Heart left ventricle (tissue), 16 donors: ENCODE measurements at regions not wholly inside any gene's neighbourhood (a gene's known extent, or its start where the extent isn't known, plus 50 kb on each side); places are given as distances from the start of the nearest gene placed in this dataset.

Experiments used
- ATAC-seq, 4 donors: fragments of 200-7000 bp; cut with Tn5 transposase; one replicate each; pipeline ENCODE4 v1.9.1; 2020 to 2022; ENCODE audit warnings: moderate library complexity in 4 of 4, mild to moderate bottlenecking in 3 of 4, moderate number of reproducible peaks in 1 of 4
- DNase-seq, 5 donors: peaks; one replicate each; pipeline ENCODE4 v3.0.0-alpha.2; 2020
- H3K27ac ChIP-seq, 12 donors: fragments of 200-600 bp; sonication (generic) in 4 of 12; one replicate each; pipeline versions ENCODE4 v1.5.0 to v1.8.0; 2016 to 2022; ENCODE audit warnings: mild to moderate bottlenecking in 2 of 12
- H3K27me3 ChIP-seq, 9 donors: fragments of 200-600 bp; sonication (generic) in 2 of 9; one replicate each; pipeline versions ENCODE4 v1.5.1 to v1.8.0; 2016 to 2022; ENCODE audit warnings: mild to moderate bottlenecking in 3 of 9
- H3K36me3 ChIP-seq, 9 donors: fragments of 200-600 bp; sonication (generic) in 2 of 9; one replicate each; pipeline versions ENCODE4 v1.5.0 to v1.8.0; 2018 to 2022; ENCODE audit warnings: mild to moderate bottlenecking in 2 of 9
- H3K4me1 ChIP-seq, 12 donors: fragments of 200-600 bp; sonication (generic) in 4 of 12; one replicate each; pipeline versions ENCODE4 v1.5.0 to v1.8.0; 2016 to 2022; ENCODE audit warnings: mild to moderate bottlenecking in 3 of 12
- H3K4me3 ChIP-seq, 12 donors: fragments of 200-600 bp; sonication (generic) in 4 of 12; one replicate each; pipeline versions ENCODE4 v1.5.0 to v1.8.0; 2017 to 2022; ENCODE audit warnings: mild to moderate bottlenecking in 9 of 12, moderate library complexity in 4 of 12
- H3K9me3 ChIP-seq, 12 donors: fragments of 200-600 bp; sonication (generic) in 4 of 12; one replicate each; pipeline versions ENCODE4 v1.5.0 to v1.8.0; 2016 to 2022; ENCODE audit warnings: mild to moderate bottlenecking in 1 of 12
- CTCF ChIP-seq, 12 donors: fragments of 200-600 bp; sonication (generic) in 4 of 12; IDR thresholded peaks; one replicate each; pipeline versions ENCODE4 v1.5.0 to v1.8.0; 2018 to 2022; ENCODE audit warnings: antibody characterized with exemption in 12 of 12, mild to moderate bottlenecking in 5 of 12
- POLR2A ChIP-seq, 2 donors: fragments of 450-650 bp; IDR thresholded peaks; one replicate each; pipeline ENCODE4 v1.6.1; 2017; ENCODE audit warnings: antibody characterized with exemption in 2 of 2, mild to moderate bottlenecking in 2 of 2, moderate library complexity in 2 of 2
- WGBS, 4 donors: extraction: QIAGEN DNeasy Blood & Tissue Kit in 2 of 4; methylation state at CpG; one replicate each; pipeline versions ENCODE4 v1.1.5 to v1.1.7; 2013 to 2018; 5-methylcytosine and 5-hydroxymethylcytosine counted together
- intact Hi-C, 10 donors: fragments of 100-400 bp; cut with DNase I; formaldehyde crosslinking; loops; one replicate each; pipeline versions ENCODE4 v1.11.1 to v1.14.2; 2022
- donor health status: ischemic (EF 13 %, LVEDD 7.1; RV severe dilation, severe dysfunction).
- donor health status: healthy with polysubstance abuse.
- donor health status: DM: no; HTN: yes; CAD: no.
- donor health status: DM: no; HTN: no; CAD: no.
- donor health status: ischemic (EF 25% LVEDD 6.9; RV normal size, moderate dysfunction).
- donor health status: ischemic (EF 25% LVEDD 5.7; RV mildly dilated, moderate dysfunction).
- donor health status: healthy.
- donor health status: DM: yes; HTN: yes; CAD: no.
- donor health status: ischemic (EF 35%, LVEDD 5.7; RV mildly dilated, moderate dysfunction).
- donor health status: nonischemic (EF 11% LVEDD 7.7; RV severe dilation, severe dysfunction).
- donor health status: DM: yes; HTN: yes; CAD: no.
- donor health status: PGD.
- donor health status: ischemic (EF 29% LVEDD 5.4; RV normal size, mild dysfunction).
- donor health status: nonischemic (EF 23%, LVEDD 6.1; RV moderate dilation, normal function).

- Histone ChIP-seq H3K27ac (no peak overlapping the region), H3K9me3 (no peaks in the 10 kb centered on the region), H3K27me3 (no peaks in the 10 kb centered on the region), H3K36me3 (no peaks in the 10 kb centered on the region), H3K4me1 (no peaks in the 10 kb centered on the region), H3K4me3 (no peak overlapping the region)
- WGBS, 4 donors, result 70 to 79% (median 74%) methylated on average over 2 of the region's 2 CpGs
- intact Hi-C loops, result no loop called here
- DNase-seq (no peak), ATAC-seq (no peak)
- TF ChIP-seq POLR2A (IDR thresholded peaks at IDR 0.05), result no peak
- no peak for TF ChIP-seq CTCF (IDR thresholded peaks at IDR 0.05)
These were observed 750.2 kb downstream of the CCDC85A start for GRCh38 chr2:56933976-56934375.

GRCh38 chr2:56934866-56935265 is 751.1 kb downstream of the CCDC85A start:
- Histone ChIP-seq H3K4me1 (no peaks in the 10 kb centered on the region), H3K4me3 (no peak overlapping the region), H3K27ac (no peak overlapping the region), H3K9me3 (no peaks in the 10 kb centered on the region), H3K36me3 (no peaks in the 10 kb centered on the region), H3K27me3 (no peaks in the 10 kb centered on the region)
- intact Hi-C loops, result no loop called here
- DNase-seq (no peak), ATAC-seq (no peak)
- WGBS, 4 donors, result 71 to 97% (median 83%) methylated on average over 1 of the region's 1 CpG
- no peak for TF ChIP-seq CTCF (IDR thresholded peaks at IDR 0.05)
- TF ChIP-seq POLR2A (IDR thresholded peaks at IDR 0.05), result no peak

- no peak for ATAC-seq
- Histone ChIP-seq H3K4me1 (no peaks in the 10 kb centered on the region), H3K27ac (no peak overlapping the region), H3K27me3 (no peaks in the 10 kb centered on the region), H3K36me3 (no peaks in the 10 kb centered on the region), H3K9me3 (peaks cover 0 to 3% (median 0%) of the 10 kb centered on the region in 12 donors), H3K4me3 (no peak overlapping the region)
- intact Hi-C loops, result no loop called here
- DNase-seq, result no peak
- TF ChIP-seq POLR2A (IDR thresholded peaks at IDR 0.05), result no peak
- TF ChIP-seq CTCF (IDR thresholded peaks at IDR 0.05), result no peak
These were observed 756.3 kb downstream of the CCDC85A start for GRCh38 chr2:56940054-56940453.

GRCh38 chr2:56952871-56953270 is 769.1 kb downstream of the CCDC85A start:
- 89 to 90% (median 90%) methylated on average over 2 of the region's 2 CpGs for WGBS, 4 donors
- ATAC-seq (no peak), DNase-seq (no peak)
- Histone ChIP-seq H3K36me3 (no peaks in the 10 kb centered on the region), H3K4me1 (no peaks in the 10 kb centered on the region), H3K27me3 (no peaks in the 10 kb centered on the region), H3K9me3 (peaks cover 0 to 18% (median 4%) of the 10 kb centered on the region in 12 donors), H3K4me3 (no peak overlapping the region), H3K27ac (no peak overlapping the region)
- no peak for TF ChIP-seq POLR2A (IDR thresholded peaks at IDR 0.05)
- no peak for TF ChIP-seq CTCF (IDR thresholded peaks at IDR 0.05)
- intact Hi-C loops, result no loop called here
